Thoracic aorta (tissue), 2 donors: ENCODE measurements at regions not wholly inside any gene's neighbourhood (a gene's known extent, or its start where the extent isn't known, plus 50 kb on each side); places are given as distances from the start of the nearest gene placed in this dataset.
"Not testable (repeated sequence)": the region's sequence is repeated elsewhere in the genome, so short reads cannot be mapped to it uniquely, and the experiment has no call there.

ENCODE experiments used
- ATAC-seq: fragments of 150-250 bp; one replicate; pipeline ENCODE4 v1.8.0; 2017; ENCODE audit warnings: low read depth; ENCODE audit not compliant: insufficient number of reproducible peaks, low FRiP score
- DNase-seq: peaks from one replicate; pipeline ENCODE4 v3.0.0-alpha.2; 2020; ENCODE audit warnings: low spot score
- H3K27ac ChIP-seq, 2 donors: fragments of 200-600 bp; sonication (generic); 1 replicate in 1 of 2; 2 replicates in 1 of 2; pipeline ENCODE4 v1.5.1; 2016; ENCODE audit warnings: mild to moderate bottlenecking in 2 of 2, moderate library complexity in 2 of 2
- H3K27me3 ChIP-seq: fragments of 200-600 bp; sonication (generic); replicated peaks from 2 replicates; pipeline ENCODE4 v1.6.0; 2016; ENCODE audit warnings: mild to moderate bottlenecking; ENCODE audit not compliant: insufficient read depth
- H3K36me3 ChIP-seq: fragments of 200-600 bp; sonication (generic); one replicate; pipeline ENCODE4 v1.5.1; 2016
- H3K4me1 ChIP-seq, 2 donors: fragments of 200-600 bp; sonication (generic); 1 replicate in 1 of 2; 2 replicates in 1 of 2; pipeline versions ENCODE4 v1.5.1 to v1.6.0; 2016; ENCODE audit warnings: low read depth in 2 of 2, mild to moderate bottlenecking in 1 of 2; ENCODE audit not compliant: control insufficient read depth in 1 of 2
- H3K4me3 ChIP-seq: fragments of 200-600 bp; sonication (generic); 2 replicates; pipeline ENCODE4 v1.5.1; 2016; ENCODE audit warnings: mild to moderate bottlenecking
- H3K9me3 ChIP-seq: fragments of 200-600 bp; sonication (generic); 2 replicates; pipeline ENCODE4 v1.5.1; 2016
- TF ChIP-seq, protein P1 (sequence below): fragments of 200-600 bp; sonication (generic); IDR thresholded peaks from one replicate; pipeline ENCODE4 v1.5.1; 2019; ENCODE audit warnings: antibody characterized with exemption

- H3K4me3 ChIP-seq = no peak overlapping the region
- H3K27ac ChIP-seq = no peak overlapping the region
- ATAC-seq (no peak), DNase-seq (no peak)
- H3K36me3 ChIP-seq = no peaks in the 10 kb centered on the region
- TF ChIP-seq, protein P1, sequence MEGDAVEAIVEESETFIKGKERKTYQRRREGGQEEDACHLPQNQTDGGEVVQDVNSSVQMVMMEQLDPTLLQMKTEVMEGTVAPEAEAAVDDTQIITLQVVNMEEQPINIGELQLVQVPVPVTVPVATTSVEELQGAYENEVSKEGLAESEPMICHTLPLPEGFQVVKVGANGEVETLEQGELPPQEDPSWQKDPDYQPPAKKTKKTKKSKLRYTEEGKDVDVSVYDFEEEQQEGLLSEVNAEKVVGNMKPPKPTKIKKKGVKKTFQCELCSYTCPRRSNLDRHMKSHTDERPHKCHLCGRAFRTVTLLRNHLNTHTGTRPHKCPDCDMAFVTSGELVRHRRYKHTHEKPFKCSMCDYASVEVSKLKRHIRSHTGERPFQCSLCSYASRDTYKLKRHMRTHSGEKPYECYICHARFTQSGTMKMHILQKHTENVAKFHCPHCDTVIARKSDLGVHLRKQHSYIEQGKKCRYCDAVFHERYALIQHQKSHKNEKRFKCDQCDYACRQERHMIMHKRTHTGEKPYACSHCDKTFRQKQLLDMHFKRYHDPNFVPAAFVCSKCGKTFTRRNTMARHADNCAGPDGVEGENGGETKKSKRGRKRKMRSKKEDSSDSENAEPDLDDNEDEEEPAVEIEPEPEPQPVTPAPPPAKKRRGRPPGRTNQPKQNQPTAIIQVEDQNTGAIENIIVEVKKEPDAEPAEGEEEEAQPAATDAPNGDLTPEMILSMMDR = no peak
- no peaks in the 10 kb centered on the region for H3K9me3 ChIP-seq
- H3K4me1 ChIP-seq = no peaks in the 10 kb centered on the region
- H3K27me3 ChIP-seq = no peaks in the 10 kb centered on the region
Observed at GRCh38 chr4:72665171-72665968, 96.3 kb upstream of the ADAMTS3 start.

DNA sequence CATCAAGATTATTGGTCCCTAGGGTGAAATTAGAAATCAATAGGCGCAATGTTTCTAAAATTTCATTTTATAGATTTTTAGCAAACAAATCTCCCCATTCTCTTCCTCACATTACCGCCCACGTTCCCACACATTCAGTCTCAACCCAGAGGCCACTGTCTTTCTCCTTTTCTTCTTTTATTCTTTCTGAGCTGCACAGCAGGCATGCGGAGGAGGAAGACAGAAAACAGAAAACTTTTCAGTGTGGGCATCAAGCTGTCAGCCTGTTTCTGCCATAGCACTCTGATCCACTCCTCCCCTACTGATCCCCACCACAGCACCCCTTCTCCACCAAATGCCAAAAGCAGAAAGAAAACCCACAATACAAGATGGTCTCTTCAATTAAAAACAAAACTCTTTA is 94.8 kb upstream of the ADAMTS3 start:
- ATAC-seq = no peak

GRCh38 chr4:72661830-72662229 is 92.8 kb upstream of the ADAMTS3 start:
- Histone ChIP-seq H3K4me1 (no peaks in the 10 kb centered on the region), H3K9me3 (no peaks in the 10 kb centered on the region), H3K27me3 (no peaks in the 10 kb centered on the region), H3K27ac (no peak overlapping the region), H3K36me3 (no peaks in the 10 kb centered on the region), H3K4me3 (no peak overlapping the region)
- ATAC-seq = no peak
- DNase-seq = no peak
- TF ChIP-seq, protein P1 = no peak

More for the DNA sequence above, 94.8 kb upstream of the ADAMTS3 start:
- H3K4me3 ChIP-seq = no peak overlapping the region
- DNase-seq = no peak
- H3K27me3 ChIP-seq = no peaks in the 10 kb centered on the region
- TF ChIP-seq, protein P1 = no peak
- H3K36me3 ChIP-seq = no peaks in the 10 kb centered on the region
- H3K27ac ChIP-seq = no peak overlapping the region
- no peaks in the 10 kb centered on the region for H3K9me3 ChIP-seq
- H3K4me1 ChIP-seq = no peaks in the 10 kb centered on the region

GRCh38 chr4:72641611-72642010 is 72.6 kb upstream of the ADAMTS3 start:
- DNase-seq (no peak), ATAC-seq (no peak)
- H3K36me3 ChIP-seq = no peaks in the 10 kb centered on the region
- H3K4me1 ChIP-seq = no peaks in the 10 kb centered on the region
- no peak overlapping the region for H3K27ac ChIP-seq
- TF ChIP-seq, protein P1 = no peak
- H3K4me3 ChIP-seq = no peak overlapping the region
- peaks cover 6% of the 10 kb centered on the region for H3K9me3 ChIP-seq
- no peaks in the 10 kb centered on the region for H3K27me3 ChIP-seq

DNA sequence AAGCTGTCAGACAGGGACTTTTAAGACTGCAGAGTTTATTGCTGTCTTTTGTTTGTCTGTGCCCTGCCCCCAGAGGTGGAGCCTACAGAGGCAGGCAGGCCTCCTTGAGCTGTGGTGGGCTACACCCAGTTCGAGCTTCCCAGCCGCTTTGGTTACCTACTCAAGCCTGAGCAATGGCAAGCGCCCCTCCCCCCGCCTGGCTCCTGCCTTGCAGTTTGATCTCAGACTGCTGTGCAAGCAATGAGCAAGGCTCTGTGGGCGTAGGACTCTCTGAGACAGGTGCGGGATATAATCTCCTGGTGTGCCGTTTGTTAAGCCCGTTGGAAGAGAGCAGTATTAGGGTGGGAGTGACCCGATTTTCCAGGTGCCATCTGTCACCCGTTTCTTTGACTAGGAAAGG is 67.8 kb upstream of the ADAMTS3 start:
- not testable (repeated sequence) for ATAC-seq, H3K36me3 ChIP-seq, H3K27me3 ChIP-seq, DNase-seq, H3K9me3 ChIP-seq, H3K4me1 ChIP-seq, H3K27ac ChIP-seq, H3K4me3 ChIP-seq

- H3K27ac ChIP-seq, H3K27me3 ChIP-seq, H3K4me1 ChIP-seq, H3K36me3 ChIP-seq, ATAC-seq, DNase-seq, H3K9me3 ChIP-seq, H3K4me3 ChIP-seq: not testable (repeated sequence)
Observed at GRCh38 chr4:72635931-72636330, 66.9 kb upstream of the ADAMTS3 start.

GRCh38 chr4:72632253-72632652 is 63.2 kb upstream of the ADAMTS3 start:
- not testable (repeated sequence) for ATAC-seq, H3K4me1 ChIP-seq, H3K27ac ChIP-seq, H3K27me3 ChIP-seq, H3K9me3 ChIP-seq, DNase-seq, H3K4me3 ChIP-seq, H3K36me3 ChIP-seq
